IPS-NIHi7 (cell line): ENCODE measurements at regions not wholly inside any gene's neighbourhood (a gene's known extent, or its start where the extent isn't known, plus 50 kb on each side); places are given as distances from the start of the nearest gene placed in this dataset.

Experiments used
- DNase-seq: peaks from one replicate; pipeline ENCODE4 v3.0.0; 2012; ENCODE audit warnings: mixed read lengths; ENCODE audit errors: extremely low spot score

GRCh38 chr7:132733860-132734259 is 157.6 kb upstream of the PLXNA4 start:
- no peak for DNase-seq

GRCh38 chr7:132732321-132732865 is 156.1 kb upstream of the PLXNA4 start:
- no peak for DNase-seq

GRCh38 chr7:132730105-132730504 is 153.8 kb upstream of the PLXNA4 start:
- no peak for DNase-seq

GRCh38 chr7:132723506-132724081 is 147.3 kb upstream of the PLXNA4 start:
- no peak for DNase-seq

- no peak for DNase-seq
Measured at GRCh38 chr7:132720835-132721234, 144.6 kb upstream of the PLXNA4 start.

GRCh38 chr7:132713893-132714292 is 137.6 kb upstream of the PLXNA4 start:
- DNase-seq: no peak

GRCh38 chr7:132709971-132710567 is 133.8 kb upstream of the PLXNA4 start:
- no peak for DNase-seq

GRCh38 chr7:132708470-132708869 is 132.2 kb upstream of the PLXNA4 start:
- DNase-seq: no peak

GRCh38 chr7:132705146-132705545 is 128.9 kb upstream of the PLXNA4 start:
- no peak for DNase-seq

- DNase-seq: peak; percentile 53
Measured at GRCh38 chr7:132703742-132704141, 127.5 kb upstream of the PLXNA4 start.

- DNase-seq: no peak
Measured at GRCh38 chr7:132697003-132697402, 120.7 kb upstream of the PLXNA4 start.

- no peak for DNase-seq
Measured at GRCh38 chr7:132696332-132696731, 120.1 kb upstream of the PLXNA4 start.

GRCh38 chr7:132691201-132691600 is 114.9 kb upstream of the PLXNA4 start:
- no peak for DNase-seq

GRCh38 chr7:132690174-132690573 is 113.9 kb upstream of the PLXNA4 start:
- DNase-seq: no peak

- DNase-seq: peak; percentile 63
Measured at GRCh38 chr7:132687981-132688383, 111.7 kb upstream of the PLXNA4 start.

- no peak for DNase-seq
Measured at GRCh38 chr7:132687016-132687415, 110.7 kb upstream of the PLXNA4 start.

- DNase-seq: no peak
Measured at GRCh38 chr7:132685277-132685676, 109.0 kb upstream of the PLXNA4 start.

- no peak for DNase-seq
Measured at GRCh38 chr7:132683896-132684690, 107.8 kb upstream of the PLXNA4 start.

GRCh38 chr7:132681951-132682350 is 105.7 kb upstream of the PLXNA4 start:
- DNase-seq: no peak

GRCh38 chr7:132680590-132680989 is 104.3 kb upstream of the PLXNA4 start:
- no peak for DNase-seq

GRCh38 chr7:132678656-132679055 is 102.4 kb upstream of the PLXNA4 start:
- DNase-seq: no peak

GRCh38 chr7:132677918-132678317 is 101.6 kb upstream of the PLXNA4 start:
- DNase-seq: no peak
